DND-41 (cell line): ENCODE measurements at regions not wholly inside any gene's neighbourhood (a gene's known extent, or its start where the extent isn't known, plus 50 kb on each side); places are given as distances from the start of the nearest gene placed in this dataset.

Experiments
- ATAC-seq: fragments of 200-7000 bp; cut with Tn5 transposase; 3 replicates; pipeline ENCODE4 v1.9.1; 2021; ENCODE audit warnings: low read depth; ENCODE audit not compliant: insufficient read depth
- DNase-seq: peaks from one replicate; pipeline ENCODE4 v3.0.0-alpha.2; 2020
- H2AFZ ChIP-seq: 2 replicates; pipeline ENCODE4 v1.6.0; 2012; ENCODE audit warnings: low read depth, low read length
- H3K27ac ChIP-seq: 2 replicates; pipeline ENCODE4 v1.5.1; 2012; ENCODE audit warnings: low read length, inconsistent platforms
- H3K27me3 ChIP-seq: fragments of 200-600 bp; sonication (generic); 2 replicates; pipeline ENCODE4 v1.6.0; 2012; ENCODE audit warnings: low read length, mild to moderate bottlenecking, inconsistent platforms; ENCODE audit not compliant: insufficient read depth, poor library complexity
- H3K36me3 ChIP-seq: 2 replicates; pipeline ENCODE4 v1.5.1; 2012; ENCODE audit warnings: low read length, inconsistent platforms; ENCODE audit not compliant: insufficient read depth
- H3K4me1 ChIP-seq: 2 replicates; pipeline ENCODE4 v1.5.1; 2012; ENCODE audit warnings: mild to moderate bottlenecking, low read length; ENCODE audit not compliant: insufficient read depth
- H3K4me2 ChIP-seq: 2 replicates; pipeline ENCODE4 v1.6.0; 2012; ENCODE audit warnings: mild to moderate bottlenecking, moderate library complexity, low read length, inconsistent platforms; ENCODE audit not compliant: insufficient read depth
- H3K4me3 ChIP-seq, 2 experiments: fragments of 200-600 bp in 1 of 2; shearing (Covaris generic) in 1 of 2; 2 replicates each; pipeline ENCODE4 v1.5.1; 2012 to 2016; ENCODE audit warnings: inconsistent platforms in 2 of 2, low read length in 2 of 2, mild to moderate bottlenecking in 2 of 2, low read depth in 1 of 2, moderate library complexity in 1 of 2
- H3K79me2 ChIP-seq: 2 replicates; pipeline ENCODE4 v1.6.0; 2012; ENCODE audit warnings: low read length, inconsistent platforms; ENCODE audit not compliant: insufficient read depth
- H3K9ac ChIP-seq: 2 replicates; pipeline ENCODE4 v1.6.0; 2012; ENCODE audit warnings: low read depth, mild to moderate bottlenecking, inconsistent platforms, low read length, moderate library complexity
- H3K9me3 ChIP-seq: 2 replicates; pipeline ENCODE4 v1.5.1; 2012; ENCODE audit warnings: low read length, moderate library complexity, mild to moderate bottlenecking, inconsistent platforms; ENCODE audit not compliant: insufficient read depth, severe bottlenecking
- H4K20me1 ChIP-seq: 2 replicates; pipeline ENCODE4 v1.6.0; 2012; ENCODE audit warnings: low read length; ENCODE audit not compliant: insufficient read depth
- EZH2 ChIP-seq: IDR thresholded peaks from 3 replicates; pipeline ENCODE4 v1.6.1; 2012; ENCODE audit warnings: borderline replicate concordance, low read depth, mild to moderate bottlenecking, moderate library complexity, low read length, inconsistent platforms; ENCODE audit not compliant: severe bottlenecking
- TF ChIP-seq, protein P1 (sequence below): IDR thresholded peaks from 2 replicates; pipeline ENCODE4 v1.5.1; 2012; ENCODE audit warnings: borderline replicate concordance, low read length, moderate library complexity, mild to moderate bottlenecking; ENCODE audit not compliant: poor library complexity, severe bottlenecking; ENCODE audit errors: extremely low read depth

DNA sequence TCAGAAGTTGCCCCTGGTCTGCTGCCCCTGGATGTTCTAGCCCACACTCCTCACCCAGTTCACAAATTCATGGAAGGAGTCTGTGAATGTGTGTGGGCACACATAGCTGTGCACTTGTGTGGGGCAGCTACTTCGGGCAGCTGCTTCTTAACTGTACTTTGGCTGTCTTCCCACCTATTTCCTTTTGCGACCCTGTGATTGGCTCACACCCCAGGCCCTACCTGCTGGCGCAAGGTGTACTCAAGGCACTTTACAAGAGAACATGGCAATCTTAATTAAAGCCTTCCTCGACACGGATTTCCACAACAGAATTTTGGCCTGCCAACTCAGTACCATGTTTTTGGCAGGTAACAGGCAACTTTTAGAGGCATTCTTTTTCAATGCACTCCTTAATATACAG, 86.5 kb upstream of the CTTNBP2NL start:
- no peak overlapping the region for H3K27ac ChIP-seq
- DNase-seq, result no peak

DNA sequence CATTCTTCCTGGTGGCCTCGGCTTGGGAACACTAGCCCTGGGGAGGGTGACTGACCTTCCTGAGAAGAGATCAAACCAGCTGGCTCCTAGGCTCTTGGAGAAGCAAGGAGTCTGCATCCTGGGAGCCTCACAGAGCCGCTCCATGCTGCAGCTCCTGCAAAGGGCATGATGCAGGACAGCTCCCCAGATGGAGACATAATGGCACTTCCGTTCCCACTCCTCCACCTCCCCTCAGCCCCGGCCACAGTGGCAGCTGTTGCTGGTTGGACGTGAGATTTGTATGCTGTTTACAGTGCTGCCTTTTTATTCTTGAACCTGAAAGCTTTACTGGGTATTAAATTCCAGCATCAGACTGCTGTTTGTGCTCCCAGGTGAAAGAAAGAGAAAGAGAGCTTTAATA, 83.7 kb upstream of the CTTNBP2NL start:
- Histone ChIP-seq H3K9me3 (no peaks in the 10 kb centered on the region), H3K27ac (no peak overlapping the region), H4K20me1 (no peaks in the 10 kb centered on the region), H3K4me1 (no peaks in the 10 kb centered on the region), H3K4me2 (no peak overlapping the region), H3K79me2 (no peaks in the 10 kb centered on the region), H3K27me3 (peaks cover 30% of the 10 kb centered on the region), H3K4me3 (no peak overlapping the region), H3K9ac (no peak overlapping the region), H2AFZ (no peak overlapping the region), H3K36me3 (no peaks in the 10 kb centered on the region)
- DNase-seq, result no peak
- no peak for TF ChIP-seq EZH2
- no peak for ATAC-seq

More for the DNA sequence above, 86.5 kb upstream of the CTTNBP2NL start:
- H3K27me3 ChIP-seq, result peaks cover 20% of the 10 kb centered on the region
- no peaks in the 10 kb centered on the region for H4K20me1 ChIP-seq
- no peaks in the 10 kb centered on the region for H3K79me2 ChIP-seq
- TF ChIP-seq, protein P1, sequence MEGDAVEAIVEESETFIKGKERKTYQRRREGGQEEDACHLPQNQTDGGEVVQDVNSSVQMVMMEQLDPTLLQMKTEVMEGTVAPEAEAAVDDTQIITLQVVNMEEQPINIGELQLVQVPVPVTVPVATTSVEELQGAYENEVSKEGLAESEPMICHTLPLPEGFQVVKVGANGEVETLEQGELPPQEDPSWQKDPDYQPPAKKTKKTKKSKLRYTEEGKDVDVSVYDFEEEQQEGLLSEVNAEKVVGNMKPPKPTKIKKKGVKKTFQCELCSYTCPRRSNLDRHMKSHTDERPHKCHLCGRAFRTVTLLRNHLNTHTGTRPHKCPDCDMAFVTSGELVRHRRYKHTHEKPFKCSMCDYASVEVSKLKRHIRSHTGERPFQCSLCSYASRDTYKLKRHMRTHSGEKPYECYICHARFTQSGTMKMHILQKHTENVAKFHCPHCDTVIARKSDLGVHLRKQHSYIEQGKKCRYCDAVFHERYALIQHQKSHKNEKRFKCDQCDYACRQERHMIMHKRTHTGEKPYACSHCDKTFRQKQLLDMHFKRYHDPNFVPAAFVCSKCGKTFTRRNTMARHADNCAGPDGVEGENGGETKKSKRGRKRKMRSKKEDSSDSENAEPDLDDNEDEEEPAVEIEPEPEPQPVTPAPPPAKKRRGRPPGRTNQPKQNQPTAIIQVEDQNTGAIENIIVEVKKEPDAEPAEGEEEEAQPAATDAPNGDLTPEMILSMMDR, result no peak
- TF ChIP-seq EZH2, result no peak
- H3K36me3 ChIP-seq, result no peaks in the 10 kb centered on the region
- H3K9me3 ChIP-seq, result no peaks in the 10 kb centered on the region
- no peak overlapping the region for H2AFZ ChIP-seq
- H3K9ac ChIP-seq, result no peak overlapping the region
- ATAC-seq, result no peak
- H3K4me3 ChIP-seq, result no peak overlapping the region
- H3K4me1 ChIP-seq, result no peaks in the 10 kb centered on the region
- H3K4me2 ChIP-seq, result no peak overlapping the region

DNA sequence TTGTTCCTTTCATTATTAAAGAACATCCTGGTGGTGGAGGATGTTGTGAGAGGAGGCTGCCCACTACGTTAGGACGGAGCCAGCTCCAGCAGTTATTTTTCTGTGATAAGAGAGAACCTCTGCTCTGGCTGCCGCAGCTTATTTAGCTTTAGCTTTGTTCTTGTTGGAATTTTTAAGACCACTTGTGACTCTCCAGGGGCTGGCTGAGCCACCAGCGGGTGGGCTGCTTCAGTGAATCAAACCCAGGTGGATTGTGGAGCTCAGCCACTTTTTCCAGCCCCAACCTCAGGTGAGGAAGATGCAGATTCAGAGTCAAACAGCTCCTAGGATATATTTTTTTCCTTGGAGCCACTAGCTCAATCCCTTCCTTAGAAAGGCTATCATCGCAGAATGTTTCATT, 83.1 kb upstream of the CTTNBP2NL start:
- TF ChIP-seq, protein P1, result no peak
- TF ChIP-seq EZH2, result no peak
- Histone ChIP-seq H3K4me2 (no peak overlapping the region), H3K4me3 (no peak overlapping the region)

DNA sequence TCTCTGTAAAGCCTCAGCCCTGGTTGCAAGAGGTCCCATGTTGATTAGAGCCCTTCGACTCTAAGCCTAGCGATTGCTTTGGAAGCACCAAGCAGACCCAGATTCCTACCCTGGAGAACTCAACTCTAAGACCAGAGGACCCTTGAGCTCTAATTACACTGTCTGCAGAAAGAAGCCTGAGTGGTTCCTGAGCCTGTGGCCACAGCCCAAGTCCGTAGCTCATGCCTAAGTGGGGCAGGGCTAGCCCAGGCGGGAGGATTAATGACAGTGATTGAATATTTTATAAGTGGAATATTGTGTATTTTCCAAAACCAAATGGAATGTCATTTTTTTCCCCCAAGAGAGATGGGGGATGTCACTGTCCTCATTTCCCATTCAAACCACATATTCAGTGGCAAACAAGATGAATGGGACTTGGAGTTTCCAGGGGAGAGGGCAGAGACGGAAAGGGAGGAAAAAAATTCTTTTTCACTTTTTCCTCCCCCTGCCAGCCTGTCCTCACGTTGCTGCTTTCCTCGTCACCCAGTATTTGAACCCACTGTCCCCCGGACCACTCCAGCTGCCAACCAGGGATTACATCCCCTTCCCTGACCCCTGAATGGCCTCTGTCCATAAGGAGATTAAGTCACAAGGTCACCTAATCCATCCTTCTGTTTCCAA, 79.6 kb upstream of the CTTNBP2NL start:
- Histone ChIP-seq H3K4me1 (no peaks in the 10 kb centered on the region), H3K79me2 (no peaks in the 10 kb centered on the region)
- DNase-seq, result no peak

More for the DNA sequence above, 83.1 kb upstream of the CTTNBP2NL start:
- DNase-seq (no peak), ATAC-seq (no peak)
- Histone ChIP-seq H3K4me1 (no peaks in the 10 kb centered on the region), H3K9ac (no peak overlapping the region), H4K20me1 (no peaks in the 10 kb centered on the region), H3K79me2 (no peaks in the 10 kb centered on the region), H3K9me3 (no peaks in the 10 kb centered on the region), H3K36me3 (no peaks in the 10 kb centered on the region), H3K27me3 (peaks cover 30% of the 10 kb centered on the region), H2AFZ (no peak overlapping the region), H3K27ac (no peak overlapping the region)

More for the DNA sequence above, 79.6 kb upstream of the CTTNBP2NL start:
- Histone ChIP-seq H3K4me2 (no peak overlapping the region), H3K9me3 (no peaks in the 10 kb centered on the region), H4K20me1 (no peaks in the 10 kb centered on the region), H3K9ac (no peak overlapping the region), H3K36me3 (no peaks in the 10 kb centered on the region), H3K27me3 (peaks cover 12% of the 10 kb centered on the region), H3K4me3 (no peak overlapping the region), H2AFZ (no peak overlapping the region), H3K27ac (no peak overlapping the region)
- no peak for ATAC-seq
- no peak for TF ChIP-seq EZH2
- TF ChIP-seq, protein P1, result no peak
